ENCODE measurements at regions not wholly inside any gene's neighbourhood (a gene's known extent, or its start where the extent isn't known, plus 50 kb on each side); places are given as distances from the start of the nearest gene placed in this dataset.

DNA sequence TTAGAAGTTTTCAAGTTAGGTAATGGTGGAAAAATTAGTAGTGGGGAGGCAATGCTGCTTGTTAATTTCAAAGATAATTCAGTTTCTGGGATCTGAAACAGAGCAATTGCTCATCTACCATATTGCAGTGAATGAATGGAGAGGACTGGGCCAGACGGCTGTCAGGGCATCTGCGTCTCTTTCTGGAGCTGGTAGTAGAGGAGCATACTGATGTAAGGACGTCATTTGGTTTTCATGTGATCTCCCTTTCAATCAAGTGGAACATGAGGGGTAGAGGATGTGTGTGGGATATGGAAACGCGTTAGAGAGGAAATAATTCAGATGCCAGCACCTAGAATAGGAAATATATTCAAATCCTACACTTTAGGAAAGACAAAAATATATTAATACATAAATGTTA is 490.3 kb downstream of the ADCYAP1 start:
- H3K36me3 ChIP-seq (ENCODE audit: control insufficient read depth in 2 of 2, insufficient read depth in 2 of 2, low read length in 1 of 2), result no peaks in the 10 kb centered on the region
- WGBS, result 86% methylated on average over 5 of the region's 5 CpGs
- H3K27me3 ChIP-seq (ENCODE audit: control insufficient read depth in 2 of 2, insufficient read depth in 1 of 2, low read length in 1 of 2), result no peaks in the 10 kb centered on the region
- no peak overlapping the region for H3K27ac ChIP-seq (ENCODE audit: low read depth in 1 of 2, low read length in 1 of 2)
- no peaks in the 10 kb centered on the region for H3K4me1 ChIP-seq (ENCODE audit: control insufficient read depth in 2 of 2, insufficient read depth in 2 of 2, low read length in 2 of 2)
- DNase-seq (ENCODE audit: low read depth in 6 of 9, low spot score in 9 of 9), result no peak
- H3K4me3 ChIP-seq (ENCODE audit: low read length in 2 of 2), result no peak overlapping the region
- no peaks in the 10 kb centered on the region for H3K9me3 ChIP-seq (ENCODE audit: control insufficient read depth in 2 of 2, insufficient read depth in 1 of 2, low read length in 1 of 2)

DNA sequence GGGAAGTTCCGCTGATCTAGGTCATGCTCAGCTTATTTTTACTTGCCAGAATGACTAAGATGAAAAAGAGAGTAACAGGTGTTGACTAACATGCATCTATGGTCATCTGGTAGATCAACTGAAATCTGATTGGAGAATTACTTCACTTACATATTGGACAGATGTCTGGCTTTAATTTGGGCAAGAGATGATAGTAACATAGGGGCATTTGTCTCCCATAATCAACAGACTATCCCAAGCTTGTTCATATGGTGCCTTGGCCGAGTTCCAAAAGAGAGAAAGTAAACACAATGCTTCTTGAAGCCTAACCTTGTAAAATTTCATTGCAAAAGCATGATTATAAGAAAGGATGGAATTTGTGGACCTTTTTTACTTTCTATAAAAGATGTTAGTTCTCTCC is 503.7 kb downstream of the ADCYAP1 start:
- Histone ChIP-seq H3K27ac (ENCODE audit: low read depth in 1 of 2, low read length in 1 of 2) (no peak overlapping the region), H3K27me3 (ENCODE audit: control insufficient read depth in 2 of 2, insufficient read depth in 1 of 2, low read length in 1 of 2) (no peaks in the 10 kb centered on the region), H3K9me3 (ENCODE audit: control insufficient read depth in 2 of 2, insufficient read depth in 1 of 2, low read length in 1 of 2) (no peaks in the 10 kb centered on the region), H3K4me3 (ENCODE audit: low read length in 2 of 2) (no peak overlapping the region), H3K36me3 (ENCODE audit: control insufficient read depth in 2 of 2, insufficient read depth in 2 of 2, low read length in 1 of 2) (no peaks in the 10 kb centered on the region), H3K4me1 (ENCODE audit: control insufficient read depth in 2 of 2, insufficient read depth in 2 of 2, low read length in 2 of 2) (no peaks in the 10 kb centered on the region)
- WGBS, result 45% methylated on average over 2 of the region's 2 CpGs
- DNase-seq (ENCODE audit: low read depth in 6 of 9, low spot score in 9 of 9), result no peak

DNA sequence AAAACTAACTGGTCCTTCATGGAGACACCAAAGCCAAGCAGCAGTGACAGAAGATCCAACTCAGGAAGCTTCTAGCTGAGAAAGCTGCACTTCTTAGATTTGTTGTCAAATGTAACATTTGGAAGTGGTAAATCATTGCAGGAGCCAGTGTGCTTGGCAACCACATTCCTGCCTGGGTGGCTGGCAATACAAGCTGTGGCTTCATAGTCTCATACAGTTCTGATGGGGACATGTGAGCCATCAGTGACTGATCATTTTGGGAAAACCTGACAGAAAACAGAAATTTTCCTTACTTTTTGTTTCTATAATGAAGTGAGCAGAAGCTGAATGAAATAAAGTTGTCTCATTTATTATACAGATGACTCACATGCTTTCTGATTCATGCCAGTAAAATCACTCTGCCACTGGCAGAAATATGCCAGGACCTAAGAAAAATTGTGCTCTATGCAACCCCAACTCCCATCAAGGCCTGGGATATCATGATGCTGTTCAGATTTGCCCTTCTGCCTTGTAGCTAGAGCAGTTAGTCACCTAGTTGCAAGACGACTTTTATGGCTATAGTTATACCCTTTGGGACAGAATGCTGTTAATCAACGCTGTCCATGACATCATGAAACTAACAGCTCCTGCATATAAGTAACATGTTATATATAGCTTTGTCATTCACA is 508.1 kb downstream of the ADCYAP1 start:
- Histone ChIP-seq H3K4me1 (ENCODE audit: control insufficient read depth in 2 of 2, insufficient read depth in 2 of 2, low read length in 2 of 2) (no peaks in the 10 kb centered on the region), H3K27me3 (ENCODE audit: control insufficient read depth in 2 of 2, insufficient read depth in 1 of 2, low read length in 1 of 2) (no peaks in the 10 kb centered on the region), H3K36me3 (ENCODE audit: control insufficient read depth in 2 of 2, insufficient read depth in 2 of 2, low read length in 1 of 2) (no peaks in the 10 kb centered on the region), H3K27ac (ENCODE audit: low read depth in 1 of 2, low read length in 1 of 2) (no peak overlapping the region), H3K9me3 (ENCODE audit: control insufficient read depth in 2 of 2, insufficient read depth in 1 of 2, low read length in 1 of 2) (no peaks in the 10 kb centered on the region), H3K4me3 (ENCODE audit: low read length in 2 of 2) (no peak overlapping the region)
- DNase-seq (ENCODE audit: low read depth in 6 of 9, low spot score in 9 of 9), result no peak
- 75% methylated on average over 2 of the region's 2 CpGs for WGBS

DNA sequence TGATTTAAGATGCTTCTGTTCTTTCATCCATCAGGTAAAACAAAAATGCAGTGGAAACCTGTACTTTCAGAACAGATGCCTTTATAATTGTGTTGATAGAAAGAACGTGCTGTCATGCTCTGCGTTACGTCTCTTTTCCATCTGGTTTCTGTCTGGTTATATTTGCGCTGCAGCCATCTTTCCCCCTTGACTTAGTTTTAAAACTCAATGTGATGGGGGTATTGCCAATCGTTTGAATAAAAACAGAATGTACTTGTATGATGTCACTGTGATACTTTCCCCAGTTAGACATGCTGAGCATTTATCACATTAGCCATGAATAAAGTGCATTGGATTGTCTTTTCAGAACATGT is 508.6 kb downstream of the ADCYAP1 start:
- no peak for DNase-seq (ENCODE audit: low read depth in 6 of 9, low spot score in 9 of 9)
- no peaks in the 10 kb centered on the region for H3K9me3 ChIP-seq (ENCODE audit: control insufficient read depth in 2 of 2, insufficient read depth in 1 of 2, low read length in 1 of 2)
- no peak overlapping the region for H3K27ac ChIP-seq (ENCODE audit: low read depth in 1 of 2, low read length in 1 of 2)
- WGBS, result 93% methylated on average over 5 of the region's 5 CpGs
- H3K4me1 ChIP-seq (ENCODE audit: control insufficient read depth in 2 of 2, insufficient read depth in 2 of 2, low read length in 2 of 2), result no peaks in the 10 kb centered on the region
- H3K36me3 ChIP-seq (ENCODE audit: control insufficient read depth in 2 of 2, insufficient read depth in 2 of 2, low read length in 1 of 2), result no peaks in the 10 kb centered on the region
- H3K27me3 ChIP-seq (ENCODE audit: control insufficient read depth in 2 of 2, insufficient read depth in 1 of 2, low read length in 1 of 2), result no peaks in the 10 kb centered on the region
- no peak overlapping the region for H3K4me3 ChIP-seq (ENCODE audit: low read length in 2 of 2)

DNA sequence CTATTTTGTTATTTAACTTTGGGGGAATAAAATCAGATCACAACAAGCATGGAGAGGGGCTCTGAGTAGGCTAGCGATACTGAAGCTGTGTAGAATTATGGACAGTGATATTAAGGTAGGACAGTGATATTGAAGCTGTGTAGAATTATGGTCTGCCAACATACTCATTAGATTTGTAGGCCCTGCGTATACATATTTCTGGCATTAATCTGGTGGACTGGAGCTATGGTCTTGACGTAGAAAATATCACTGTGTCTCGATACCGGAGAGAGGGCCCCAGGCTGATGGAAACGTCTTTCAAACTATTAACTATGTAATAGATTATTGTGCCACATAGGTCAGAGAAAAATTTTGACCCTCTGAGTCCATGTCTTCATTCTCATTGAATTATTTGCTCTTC is 511.4 kb downstream of the ADCYAP1 start:
- Histone ChIP-seq H3K27ac (ENCODE audit: low read depth in 1 of 2, low read length in 1 of 2) (no peak overlapping the region), H3K9me3 (ENCODE audit: control insufficient read depth in 2 of 2, insufficient read depth in 1 of 2, low read length in 1 of 2) (no peaks in the 10 kb centered on the region), H3K4me1 (ENCODE audit: control insufficient read depth in 2 of 2, insufficient read depth in 2 of 2, low read length in 2 of 2) (no peaks in the 10 kb centered on the region), H3K4me3 (ENCODE audit: low read length in 2 of 2) (no peak overlapping the region), H3K36me3 (ENCODE audit: control insufficient read depth in 2 of 2, insufficient read depth in 2 of 2, low read length in 1 of 2) (no peaks in the 10 kb centered on the region), H3K27me3 (ENCODE audit: control insufficient read depth in 2 of 2, insufficient read depth in 1 of 2, low read length in 1 of 2) (no peaks in the 10 kb centered on the region)
- 97% methylated on average over 6 of the region's 6 CpGs for WGBS
- no peak for DNase-seq (ENCODE audit: low read depth in 6 of 9, low spot score in 9 of 9)

DNA sequence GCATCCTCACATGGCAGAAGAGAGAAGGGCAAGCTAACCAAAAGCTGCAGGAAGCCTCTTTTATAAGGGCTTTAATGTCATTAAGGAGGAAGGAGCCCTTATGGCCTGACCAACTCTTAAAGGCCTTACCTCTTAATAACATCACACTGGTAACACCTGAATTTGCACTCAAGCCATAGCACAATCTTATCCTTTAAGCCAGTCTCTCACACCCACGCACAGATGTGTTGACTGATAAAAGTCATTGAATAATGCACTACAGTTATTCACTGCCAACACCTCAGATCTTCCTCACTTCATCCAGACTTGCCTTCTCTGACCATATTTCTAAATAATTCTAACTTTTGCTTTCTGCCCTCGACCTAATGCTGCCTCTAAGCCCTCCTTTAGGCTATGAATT is 516.8 kb downstream of the ADCYAP1 start:
- H3K27ac ChIP-seq (ENCODE audit: low read depth in 1 of 2, low read length in 1 of 2), result no peak overlapping the region
- no peak overlapping the region for H3K4me3 ChIP-seq (ENCODE audit: low read length in 2 of 2)
- no peaks in the 10 kb centered on the region for H3K36me3 ChIP-seq (ENCODE audit: control insufficient read depth in 2 of 2, insufficient read depth in 2 of 2, low read length in 1 of 2)
- no peaks in the 10 kb centered on the region for H3K4me1 ChIP-seq (ENCODE audit: control insufficient read depth in 2 of 2, insufficient read depth in 2 of 2, low read length in 2 of 2)
- no peaks in the 10 kb centered on the region for H3K9me3 ChIP-seq (ENCODE audit: control insufficient read depth in 2 of 2, insufficient read depth in 1 of 2, low read length in 1 of 2)
- no peaks in the 10 kb centered on the region for H3K27me3 ChIP-seq (ENCODE audit: control insufficient read depth in 2 of 2, insufficient read depth in 1 of 2, low read length in 1 of 2)
- WGBS, result 62% methylated on average over 2 of the region's 2 CpGs
- DNase-seq (ENCODE audit: low read depth in 6 of 9, low spot score in 9 of 9), result no peak

DNA sequence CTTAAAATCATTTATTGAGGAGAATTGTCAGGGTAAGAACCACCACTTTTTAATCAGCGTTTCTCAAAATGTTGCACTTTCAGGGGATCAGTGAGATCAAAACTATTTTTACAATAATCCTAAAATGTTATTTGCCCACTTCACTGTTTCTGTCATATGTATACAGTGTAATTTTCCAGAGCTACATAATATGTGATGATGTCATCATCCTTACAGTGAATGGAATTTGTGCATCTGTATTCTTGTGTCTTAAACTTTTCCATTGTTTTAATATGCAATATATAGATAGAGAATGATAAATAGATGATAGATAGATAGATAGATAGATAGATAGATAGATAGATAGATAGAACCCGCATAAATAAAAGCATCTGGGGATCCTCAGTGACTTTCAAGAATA is 518.0 kb downstream of the ADCYAP1 start:
- H3K4me1 ChIP-seq (ENCODE audit: control insufficient read depth in 2 of 2, insufficient read depth in 2 of 2, low read length in 2 of 2), result no peaks in the 10 kb centered on the region
- WGBS, result 97% methylated on average over 2 of the region's 2 CpGs
- H3K9me3 ChIP-seq (ENCODE audit: control insufficient read depth in 2 of 2, insufficient read depth in 1 of 2, low read length in 1 of 2), result no peaks in the 10 kb centered on the region
- H3K4me3 ChIP-seq (ENCODE audit: low read length in 2 of 2), result no peak overlapping the region
- no peaks in the 10 kb centered on the region for H3K27me3 ChIP-seq (ENCODE audit: control insufficient read depth in 2 of 2, insufficient read depth in 1 of 2, low read length in 1 of 2)
- no peak for DNase-seq (ENCODE audit: low read depth in 6 of 9, low spot score in 9 of 9)
- H3K36me3 ChIP-seq (ENCODE audit: control insufficient read depth in 2 of 2, insufficient read depth in 2 of 2, low read length in 1 of 2), result no peaks in the 10 kb centered on the region
- H3K27ac ChIP-seq (ENCODE audit: low read depth in 1 of 2, low read length in 1 of 2), result no peak overlapping the region

DNA sequence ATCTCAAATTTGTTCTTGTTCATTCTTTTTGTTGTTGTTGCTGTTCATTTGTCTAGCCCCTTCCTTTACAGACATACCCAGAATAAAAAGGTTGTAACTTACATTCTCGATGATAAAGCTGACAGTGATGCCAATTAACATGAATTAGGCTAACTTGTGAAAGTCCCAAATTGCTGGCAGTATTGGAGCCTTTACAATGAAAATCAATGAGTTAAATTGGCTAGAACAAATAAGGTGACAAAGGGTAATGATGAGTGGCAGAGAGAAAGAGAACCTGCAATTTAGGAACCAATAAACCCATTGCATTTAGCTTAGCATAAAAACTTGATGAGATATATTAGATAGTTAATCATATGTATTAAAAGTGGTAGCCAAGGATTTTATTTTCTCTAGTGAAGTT is 521.0 kb downstream of the ADCYAP1 start:
- Histone ChIP-seq H3K4me3 (ENCODE audit: low read length in 2 of 2) (no peak overlapping the region), H3K36me3 (ENCODE audit: control insufficient read depth in 2 of 2, insufficient read depth in 2 of 2, low read length in 1 of 2) (no peaks in the 10 kb centered on the region), H3K27ac (ENCODE audit: low read depth in 1 of 2, low read length in 1 of 2) (no peak overlapping the region), H3K4me1 (ENCODE audit: control insufficient read depth in 2 of 2, insufficient read depth in 2 of 2, low read length in 2 of 2) (no peaks in the 10 kb centered on the region), H3K27me3 (ENCODE audit: control insufficient read depth in 2 of 2, insufficient read depth in 1 of 2, low read length in 1 of 2) (no peaks in the 10 kb centered on the region), H3K9me3 (ENCODE audit: control insufficient read depth in 2 of 2, insufficient read depth in 1 of 2, low read length in 1 of 2) (no peaks in the 10 kb centered on the region)
- WGBS, result 72% methylated on average over 1 of the region's 1 CpG
- no peak for DNase-seq (ENCODE audit: low read depth in 6 of 9, low spot score in 9 of 9)

DNA sequence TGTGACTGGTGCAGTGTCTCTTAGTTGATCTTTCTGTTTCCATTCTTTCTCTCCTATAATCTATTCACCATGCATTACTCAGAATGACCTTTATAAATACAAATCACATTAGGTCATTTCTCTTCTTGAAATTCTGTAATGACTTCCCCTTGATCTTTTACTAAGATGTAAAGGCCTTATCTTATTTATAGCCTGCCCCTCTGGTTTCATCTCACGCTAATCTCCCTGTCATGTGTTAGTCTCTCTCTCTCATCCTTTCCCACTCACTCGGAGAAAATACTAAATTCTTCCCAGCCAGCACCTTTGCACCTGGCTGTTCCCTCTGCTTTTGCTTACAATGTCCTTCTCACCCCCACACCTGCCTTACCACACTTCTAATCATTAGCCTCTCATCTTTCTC is 530.8 kb downstream of the ADCYAP1 start:
- WGBS, result 93% methylated on average over 2 of the region's 2 CpGs
- no peak overlapping the region for H3K27ac ChIP-seq (ENCODE audit: low read depth in 1 of 2, low read length in 1 of 2)
- H3K4me1 ChIP-seq (ENCODE audit: control insufficient read depth in 2 of 2, insufficient read depth in 2 of 2, low read length in 2 of 2), result no peaks in the 10 kb centered on the region
- H3K36me3 ChIP-seq (ENCODE audit: control insufficient read depth in 2 of 2, insufficient read depth in 2 of 2, low read length in 1 of 2), result no peaks in the 10 kb centered on the region
- no peak for DNase-seq (ENCODE audit: low read depth in 6 of 9, low spot score in 9 of 9)
- no peaks in the 10 kb centered on the region for H3K9me3 ChIP-seq (ENCODE audit: control insufficient read depth in 2 of 2, insufficient read depth in 1 of 2, low read length in 1 of 2)
- H3K4me3 ChIP-seq (ENCODE audit: low read length in 2 of 2), result no peak overlapping the region
- no peaks in the 10 kb centered on the region for H3K27me3 ChIP-seq (ENCODE audit: control insufficient read depth in 2 of 2, insufficient read depth in 1 of 2, low read length in 1 of 2)

DNA sequence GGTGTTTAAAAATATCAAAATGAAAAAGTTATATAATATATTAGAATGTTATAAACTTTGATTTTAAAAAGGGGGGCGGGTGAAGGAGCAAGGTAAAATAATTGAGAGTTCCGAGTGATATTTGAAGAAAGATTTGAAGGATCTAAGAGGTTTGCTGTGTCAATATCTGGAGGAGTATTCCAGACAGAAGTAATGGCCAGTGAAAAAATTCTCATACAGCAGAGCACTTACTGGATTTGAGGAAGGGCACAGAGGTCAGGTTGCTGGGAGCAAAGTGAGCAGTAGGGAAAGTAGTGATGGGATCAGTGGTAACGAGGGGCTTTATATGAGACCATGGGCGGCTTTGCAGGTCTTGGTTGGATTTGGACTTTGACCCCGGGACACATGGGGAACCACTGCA is 531.5 kb downstream of the ADCYAP1 start:
- Histone ChIP-seq H3K27me3 (ENCODE audit: control insufficient read depth in 2 of 2, insufficient read depth in 1 of 2, low read length in 1 of 2) (no peaks in the 10 kb centered on the region), H3K9me3 (ENCODE audit: control insufficient read depth in 2 of 2, insufficient read depth in 1 of 2, low read length in 1 of 2) (no peaks in the 10 kb centered on the region), H3K4me3 (ENCODE audit: low read length in 2 of 2) (no peak overlapping the region), H3K4me1 (ENCODE audit: control insufficient read depth in 2 of 2, insufficient read depth in 2 of 2, low read length in 2 of 2) (no peaks in the 10 kb centered on the region), H3K27ac (ENCODE audit: low read depth in 1 of 2, low read length in 1 of 2) (no peak overlapping the region), H3K36me3 (ENCODE audit: control insufficient read depth in 2 of 2, insufficient read depth in 2 of 2, low read length in 1 of 2) (no peaks in the 10 kb centered on the region)
- no peak for DNase-seq (ENCODE audit: low read depth in 6 of 9, low spot score in 9 of 9)
- 97% methylated on average over 5 of the region's 5 CpGs for WGBS
